Fibroblast of pulmonary artery (primary cell): ENCODE measurements at regions not wholly inside any gene's neighbourhood (a gene's known extent, or its start where the extent isn't known, plus 50 kb on each side); places are given as distances from the start of the nearest gene placed in this dataset.

ENCODE experiments used
- DNase-seq: peaks from one replicate; pipeline ENCODE4 v3.0.0-alpha.2; 2010; ENCODE audit warnings: low read depth
- H3K4me3 ChIP-seq: replicated peaks from 2 replicates; pipeline ENCODE4 v1.5.1; 2011; ENCODE audit warnings: low read depth, mild to moderate bottlenecking, control low read depth, low read length, moderate library complexity
- TF ChIP-seq, protein P1 (sequence below): IDR thresholded peaks from 2 replicates; pipeline ENCODE4 v1.5.1; 2011; ENCODE audit warnings: mild to moderate bottlenecking, control low read depth, low read length, inconsistent platforms; ENCODE audit errors: missing control alignments

DNA sequence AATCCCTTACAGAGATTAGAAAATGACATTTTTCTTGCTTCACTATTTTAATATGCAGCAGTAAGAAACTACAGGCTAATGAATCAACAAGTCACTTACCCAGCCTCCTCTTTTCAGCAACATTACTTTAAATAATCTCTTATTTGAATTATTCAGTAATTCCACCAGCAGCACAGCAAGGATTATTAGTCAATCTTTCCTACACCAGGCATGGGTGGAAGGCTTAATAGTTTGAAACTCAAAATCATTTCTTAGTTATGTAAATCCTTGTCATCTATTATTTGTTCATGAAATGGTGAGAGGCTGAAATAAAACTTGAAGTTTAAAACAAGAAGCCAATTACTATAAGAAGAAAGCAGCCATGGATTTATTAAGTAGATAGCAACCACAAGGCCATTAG, 530.5 kb downstream of the KCNA4 start:
- no peak for DNase-seq
- TF ChIP-seq, protein P1, sequence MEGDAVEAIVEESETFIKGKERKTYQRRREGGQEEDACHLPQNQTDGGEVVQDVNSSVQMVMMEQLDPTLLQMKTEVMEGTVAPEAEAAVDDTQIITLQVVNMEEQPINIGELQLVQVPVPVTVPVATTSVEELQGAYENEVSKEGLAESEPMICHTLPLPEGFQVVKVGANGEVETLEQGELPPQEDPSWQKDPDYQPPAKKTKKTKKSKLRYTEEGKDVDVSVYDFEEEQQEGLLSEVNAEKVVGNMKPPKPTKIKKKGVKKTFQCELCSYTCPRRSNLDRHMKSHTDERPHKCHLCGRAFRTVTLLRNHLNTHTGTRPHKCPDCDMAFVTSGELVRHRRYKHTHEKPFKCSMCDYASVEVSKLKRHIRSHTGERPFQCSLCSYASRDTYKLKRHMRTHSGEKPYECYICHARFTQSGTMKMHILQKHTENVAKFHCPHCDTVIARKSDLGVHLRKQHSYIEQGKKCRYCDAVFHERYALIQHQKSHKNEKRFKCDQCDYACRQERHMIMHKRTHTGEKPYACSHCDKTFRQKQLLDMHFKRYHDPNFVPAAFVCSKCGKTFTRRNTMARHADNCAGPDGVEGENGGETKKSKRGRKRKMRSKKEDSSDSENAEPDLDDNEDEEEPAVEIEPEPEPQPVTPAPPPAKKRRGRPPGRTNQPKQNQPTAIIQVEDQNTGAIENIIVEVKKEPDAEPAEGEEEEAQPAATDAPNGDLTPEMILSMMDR = no peak
- no peak overlapping the region for H3K4me3 ChIP-seq

DNA sequence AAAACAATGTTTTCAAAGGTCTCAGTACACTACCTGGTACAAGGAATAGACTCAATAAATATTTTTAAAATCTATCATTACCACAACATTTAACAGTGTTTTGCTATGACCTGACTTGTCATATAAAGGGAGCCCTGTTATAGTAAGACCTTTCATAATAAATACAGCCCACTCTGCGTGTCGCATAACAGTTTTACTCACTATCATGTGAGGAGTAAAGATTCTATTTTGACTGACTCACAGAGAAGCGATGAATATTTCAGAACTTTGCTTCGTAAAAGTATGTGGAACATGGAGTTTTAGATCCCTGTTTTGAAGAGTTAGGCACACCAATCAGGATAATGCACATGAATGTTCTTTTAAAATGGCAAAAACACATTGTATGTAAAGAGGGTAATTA, 531.2 kb downstream of the KCNA4 start:
- no peak overlapping the region for H3K4me3 ChIP-seq
- DNase-seq = no peak
- TF ChIP-seq, protein P1 = no peak

DNA sequence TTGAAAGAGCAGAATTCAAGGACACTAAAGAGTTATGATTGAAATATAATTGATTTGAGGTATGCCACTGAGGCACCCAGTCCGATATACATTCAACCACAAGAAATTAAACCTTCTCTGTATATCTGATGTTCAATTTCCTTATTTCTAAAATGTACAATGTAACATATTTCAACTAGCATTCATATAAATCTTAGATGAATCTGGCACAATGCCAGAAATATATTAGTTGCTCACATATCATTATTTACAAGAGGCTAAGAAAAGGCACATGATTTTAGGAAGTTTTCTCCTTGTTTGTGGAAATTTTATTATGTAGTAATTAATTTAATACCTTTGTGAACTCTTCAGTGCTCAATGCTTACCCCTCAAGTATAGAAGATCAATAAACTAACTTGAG, 532.3 kb downstream of the KCNA4 start:
- TF ChIP-seq, protein P1 = no peak
- no peak for DNase-seq
- H3K4me3 ChIP-seq = no peak overlapping the region

DNA sequence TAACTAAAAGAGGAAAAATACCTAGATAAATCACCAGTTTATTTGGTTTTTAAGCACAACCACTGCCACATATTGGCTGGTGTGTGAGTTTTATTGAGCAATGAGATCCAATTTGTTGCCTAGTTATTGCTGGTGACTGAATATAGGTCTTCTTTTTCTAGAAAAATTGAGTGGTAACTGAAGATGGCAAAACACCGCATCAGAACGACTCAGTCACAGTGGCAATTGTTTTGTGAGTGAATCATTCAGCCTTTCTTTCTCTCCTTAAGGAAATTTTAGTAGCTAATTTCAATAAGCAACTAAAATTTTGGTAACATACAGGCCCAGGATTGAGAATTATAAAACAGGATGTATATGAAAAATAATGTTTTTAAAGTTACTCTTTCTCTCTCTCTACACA, 533.0 kb downstream of the KCNA4 start:
- TF ChIP-seq, protein P1 = no peak
- no peak overlapping the region for H3K4me3 ChIP-seq
- peak; percentile 4 for DNase-seq

DNA sequence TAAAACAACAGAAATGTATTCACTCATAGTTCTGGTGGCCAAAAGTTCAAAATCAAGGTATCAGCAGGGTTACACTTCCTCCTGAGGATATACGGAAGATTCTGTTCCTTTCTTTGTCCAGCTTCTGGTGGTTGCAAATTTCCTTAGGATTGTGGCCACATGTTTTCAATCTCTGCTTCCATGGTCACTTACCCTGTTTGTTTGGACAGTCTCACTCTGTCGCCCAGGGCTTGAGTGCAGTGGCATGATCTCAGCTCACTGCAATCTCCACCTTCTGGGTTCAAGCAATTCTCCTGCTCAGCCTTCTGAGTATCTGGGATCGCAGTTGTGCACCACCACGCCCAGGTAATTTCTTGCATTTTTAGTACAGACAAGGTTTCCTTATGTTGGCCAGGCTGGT, 534.3 kb downstream of the KCNA4 start:
- no peak for DNase-seq
- TF ChIP-seq, protein P1 = no peak
- H3K4me3 ChIP-seq = no peak overlapping the region

DNA sequence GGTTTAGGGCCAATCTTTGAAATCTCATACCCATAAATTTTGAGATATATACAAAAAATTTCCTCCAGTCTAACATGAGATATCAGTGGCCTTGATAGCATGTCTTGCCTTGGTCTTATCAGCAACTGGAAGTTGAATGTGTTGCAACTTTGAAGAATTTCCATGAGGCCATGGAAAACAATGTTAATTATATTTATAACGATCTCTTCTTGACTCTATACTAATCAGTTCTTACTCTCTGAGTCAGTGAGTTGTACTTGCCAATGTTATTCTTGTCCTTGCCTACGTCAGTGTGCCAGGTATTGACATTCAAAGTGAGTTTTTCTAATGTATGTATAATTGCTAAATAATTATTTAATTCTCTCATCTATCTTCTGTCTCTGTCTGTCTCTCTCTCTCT, 535.1 kb downstream of the KCNA4 start:
- TF ChIP-seq, protein P1 = no peak
- H3K4me3 ChIP-seq = no peak overlapping the region
- peak; percentile 3 for DNase-seq

DNA sequence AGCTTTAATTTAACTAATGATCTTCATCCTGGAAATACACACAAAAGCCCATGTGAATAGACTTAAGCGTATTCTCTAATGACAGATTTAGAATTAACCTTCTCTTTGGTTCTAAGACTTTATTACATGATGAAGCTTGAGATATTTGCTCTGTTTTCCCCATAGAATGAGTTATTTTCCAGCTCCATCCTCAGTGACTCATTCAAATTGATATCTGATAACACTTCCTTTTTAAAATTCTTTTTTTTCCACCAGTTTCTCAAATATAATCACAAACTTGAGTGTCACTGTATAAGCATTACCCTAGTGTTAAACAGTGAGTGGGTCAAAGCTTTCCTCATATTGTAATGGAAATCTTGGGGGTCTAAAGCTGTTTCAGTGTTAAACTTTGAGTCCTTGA, 535.8 kb downstream of the KCNA4 start:
- TF ChIP-seq, protein P1 = no peak
- no peak overlapping the region for H3K4me3 ChIP-seq
- DNase-seq = no peak
